Left lung (tissue), 4 donors: ENCODE measurements at regions not wholly inside any gene's neighbourhood (a gene's known extent, or its start where the extent isn't known, plus 50 kb on each side); places are given as distances from the start of the nearest gene placed in this dataset.

Source experiments
- ATAC-seq: fragments of 200-7000 bp; cut with Tn5 transposase; one replicate; pipeline ENCODE4 v1.9.1; 2020; ENCODE audit warnings: moderate library complexity
- DNase-seq, 4 donors: peaks; one replicate each; pipeline ENCODE4 v3.0.0-alpha.2; 2013 to 2020
- H3K27ac ChIP-seq, 2 donors: fragments of 200-600 bp; sonication (generic) in 1 of 2; one replicate each; pipeline versions ENCODE4 v1.5.0 to v1.8.0; 2020 to 2021
- H3K27me3 ChIP-seq, 2 donors: fragments of 200-600 bp; sonication (generic) in 1 of 2; one replicate each; pipeline versions ENCODE4 v1.5.0 to v1.8.0; 2020 to 2021
- H3K36me3 ChIP-seq, 2 donors: fragments of 200-600 bp; sonication (generic) in 1 of 2; one replicate each; pipeline versions ENCODE4 v1.5.0 to v1.8.0; 2020 to 2021
- H3K4me1 ChIP-seq, 2 donors: fragments of 200-600 bp; one replicate each; pipeline ENCODE4 v1.8.0; 2021
- H3K4me3 ChIP-seq, 2 donors: fragments of 200-600 bp; sonication (generic) in 1 of 2; one replicate each; pipeline versions ENCODE4 v1.5.0 to v1.8.0; 2020 to 2021; ENCODE audit warnings: mild to moderate bottlenecking in 1 of 2
- H3K9me3 ChIP-seq, 2 donors: fragments of 200-600 bp; sonication (generic) in 1 of 2; one replicate each; pipeline versions ENCODE4 v1.5.0 to v1.8.0; 2020 to 2021
- intact Hi-C, 2 donors: fragments of 100-400 bp; cut with DNase I; formaldehyde crosslinking; loops; one replicate each; pipeline versions ENCODE4 v1.11.2 to v1.14.2; 2022
- TF ChIP-seq, protein P1 (sequence below), 2 donors: fragments of 200-600 bp; sonication (generic) in 1 of 2; IDR thresholded peaks; one replicate each; pipeline versions ENCODE4 v1.5.0 to v1.8.0; 2021; ENCODE audit warnings: antibody characterized with exemption in 2 of 2
- donor health status: DM: no; HTN: yes; CAD: no.
- donor health status: DM: no; HTN: no; CAD: no.

DNA sequence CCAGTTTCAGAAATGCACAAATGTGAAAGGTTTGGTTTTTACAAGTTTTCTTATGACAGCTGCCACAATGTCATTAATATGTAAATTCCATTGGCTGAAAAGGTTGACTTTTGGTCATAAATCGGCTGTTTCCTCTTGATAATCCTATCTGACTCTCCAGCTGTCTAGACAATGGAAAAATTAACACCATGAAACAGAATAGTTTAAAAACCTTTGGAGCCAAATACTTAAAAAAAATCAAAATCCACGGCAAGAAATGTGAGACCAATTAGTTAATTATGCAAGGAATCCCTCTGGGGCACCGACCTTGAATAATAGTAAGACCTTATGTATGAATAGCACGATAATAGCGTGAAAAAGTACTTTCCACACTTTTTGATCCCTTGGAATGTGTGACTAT is 138.0 kb downstream of the ZNF664 start:
- Histone ChIP-seq H3K9me3 (peaks cover 0 to 1% of the 10 kb centered on the region in 2 donors), H3K4me3 (no peak overlapping the region), H3K27me3 (no peaks in the 10 kb centered on the region), H3K4me1 (no peaks in the 10 kb centered on the region), H3K27ac (no peak overlapping the region), H3K36me3 (no peaks in the 10 kb centered on the region)
- no peak for DNase-seq
- TF ChIP-seq, protein P1, sequence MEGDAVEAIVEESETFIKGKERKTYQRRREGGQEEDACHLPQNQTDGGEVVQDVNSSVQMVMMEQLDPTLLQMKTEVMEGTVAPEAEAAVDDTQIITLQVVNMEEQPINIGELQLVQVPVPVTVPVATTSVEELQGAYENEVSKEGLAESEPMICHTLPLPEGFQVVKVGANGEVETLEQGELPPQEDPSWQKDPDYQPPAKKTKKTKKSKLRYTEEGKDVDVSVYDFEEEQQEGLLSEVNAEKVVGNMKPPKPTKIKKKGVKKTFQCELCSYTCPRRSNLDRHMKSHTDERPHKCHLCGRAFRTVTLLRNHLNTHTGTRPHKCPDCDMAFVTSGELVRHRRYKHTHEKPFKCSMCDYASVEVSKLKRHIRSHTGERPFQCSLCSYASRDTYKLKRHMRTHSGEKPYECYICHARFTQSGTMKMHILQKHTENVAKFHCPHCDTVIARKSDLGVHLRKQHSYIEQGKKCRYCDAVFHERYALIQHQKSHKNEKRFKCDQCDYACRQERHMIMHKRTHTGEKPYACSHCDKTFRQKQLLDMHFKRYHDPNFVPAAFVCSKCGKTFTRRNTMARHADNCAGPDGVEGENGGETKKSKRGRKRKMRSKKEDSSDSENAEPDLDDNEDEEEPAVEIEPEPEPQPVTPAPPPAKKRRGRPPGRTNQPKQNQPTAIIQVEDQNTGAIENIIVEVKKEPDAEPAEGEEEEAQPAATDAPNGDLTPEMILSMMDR (IDR thresholded peaks at IDR 0.05): no peak
- intact Hi-C loops: no loop called here
- no peak for ATAC-seq

DNA sequence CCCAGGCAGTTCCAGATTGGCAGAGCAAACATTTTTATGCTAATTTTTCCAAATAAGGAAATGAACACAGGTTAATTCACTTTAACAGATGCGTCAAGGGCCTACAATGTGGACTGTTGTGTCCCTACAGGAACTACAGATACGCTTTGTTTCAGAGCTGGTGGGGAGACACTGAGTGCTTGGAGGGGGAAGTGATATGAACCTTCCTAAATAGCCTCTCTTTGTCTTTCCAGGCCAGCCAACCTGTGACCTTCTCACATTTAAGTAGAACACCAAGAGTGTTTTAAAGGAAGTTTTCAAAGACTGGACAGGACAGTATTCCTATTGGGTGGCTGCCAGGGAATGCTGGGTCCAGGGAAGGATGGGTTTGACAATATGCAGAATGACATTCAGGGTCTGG is 141.3 kb downstream of the ZNF664 start:
- no peaks in the 10 kb centered on the region for H3K27me3 ChIP-seq
- intact Hi-C loops: no loop called here
- no peak for ATAC-seq

DNA sequence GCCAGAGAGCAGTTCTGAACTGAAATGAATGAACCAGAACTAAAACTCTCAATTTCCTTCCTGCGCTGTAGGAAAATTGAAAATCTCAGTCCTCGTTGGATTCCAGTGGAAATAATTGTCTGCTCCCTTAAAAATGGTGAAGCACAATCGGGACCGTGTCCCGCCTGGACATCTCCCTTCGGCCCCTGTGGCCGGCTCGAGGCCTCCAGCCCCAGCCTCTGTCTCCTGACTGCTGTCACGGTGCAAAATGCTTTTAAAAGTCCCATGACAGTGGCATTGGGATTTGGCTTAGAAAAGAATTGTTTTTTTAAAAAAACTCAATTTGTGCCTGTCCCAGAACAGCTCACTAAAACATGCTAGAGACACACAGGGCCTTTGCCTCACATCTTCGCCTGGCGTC is 142.5 kb downstream of the ZNF664 start:
- no peaks in the 10 kb centered on the region for H3K27me3 ChIP-seq
- ATAC-seq (no peak), DNase-seq (no peak)
- no peaks in the 10 kb centered on the region for H3K4me1 ChIP-seq
- H3K9me3 ChIP-seq: no peaks in the 10 kb centered on the region
- H3K36me3 ChIP-seq: no peaks in the 10 kb centered on the region
- intact Hi-C loops: no loop called here
- no peak overlapping the region for H3K4me3 ChIP-seq
- TF ChIP-seq, protein P1 (IDR thresholded peaks at IDR 0.05): no peak
- H3K27ac ChIP-seq: no peak overlapping the region

More for the DNA sequence above, 141.3 kb downstream of the ZNF664 start:
- no peaks in the 10 kb centered on the region for H3K36me3 ChIP-seq
- TF ChIP-seq, protein P1 (IDR thresholded peaks at IDR 0.05): no peak
- H3K4me3 ChIP-seq: no peak overlapping the region
- H3K4me1 ChIP-seq: no peaks in the 10 kb centered on the region
- no peaks in the 10 kb centered on the region for H3K9me3 ChIP-seq
- no peak for DNase-seq
- no peak overlapping the region for H3K27ac ChIP-seq

DNA sequence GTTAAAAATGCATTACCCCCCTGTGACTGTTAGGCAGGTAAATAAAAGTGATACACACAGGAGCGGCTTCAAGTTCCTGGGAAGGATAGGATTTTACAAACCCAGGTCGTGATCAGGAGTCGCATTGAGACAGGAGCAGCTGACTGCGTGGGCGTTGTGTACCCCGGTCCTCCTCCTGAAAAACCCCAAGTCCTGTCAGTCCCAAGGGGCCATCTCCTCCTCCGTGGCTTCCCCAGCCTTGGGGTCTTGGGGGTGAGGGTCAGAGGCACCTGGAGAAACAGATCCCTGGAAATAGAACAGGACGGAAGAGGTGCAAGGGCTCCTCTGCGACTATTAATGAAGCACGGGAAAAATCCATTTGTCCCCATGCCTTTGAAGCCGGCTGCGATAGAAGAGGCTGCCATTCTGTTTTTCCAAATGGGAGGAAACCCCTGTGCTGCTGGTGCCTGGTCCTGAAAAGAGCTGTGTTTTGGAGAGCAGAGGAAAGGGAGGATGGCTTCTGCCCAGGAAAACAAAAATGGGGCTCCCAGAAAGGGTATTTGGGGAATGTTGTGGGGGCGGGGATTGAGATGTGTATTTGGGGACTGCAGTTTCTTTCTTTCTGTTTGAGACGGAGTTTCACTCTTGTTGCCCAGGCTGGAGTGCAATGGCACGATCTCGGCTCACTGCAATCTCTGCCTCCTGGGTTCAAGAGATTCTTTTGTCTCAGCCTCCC is 143.1 kb downstream of the ZNF664 start:
- intact Hi-C loops: no loop called here
- no peak for DNase-seq
- H3K27me3 ChIP-seq: no peaks in the 10 kb centered on the region
- no peaks in the 10 kb centered on the region for H3K36me3 ChIP-seq
- no peak overlapping the region for H3K27ac ChIP-seq
- no peaks in the 10 kb centered on the region for H3K9me3 ChIP-seq
- no peaks in the 10 kb centered on the region for H3K4me1 ChIP-seq
- H3K4me3 ChIP-seq: no peak overlapping the region
- no peak for ATAC-seq
- TF ChIP-seq, protein P1 (IDR thresholded peaks at IDR 0.05): no peak

DNA sequence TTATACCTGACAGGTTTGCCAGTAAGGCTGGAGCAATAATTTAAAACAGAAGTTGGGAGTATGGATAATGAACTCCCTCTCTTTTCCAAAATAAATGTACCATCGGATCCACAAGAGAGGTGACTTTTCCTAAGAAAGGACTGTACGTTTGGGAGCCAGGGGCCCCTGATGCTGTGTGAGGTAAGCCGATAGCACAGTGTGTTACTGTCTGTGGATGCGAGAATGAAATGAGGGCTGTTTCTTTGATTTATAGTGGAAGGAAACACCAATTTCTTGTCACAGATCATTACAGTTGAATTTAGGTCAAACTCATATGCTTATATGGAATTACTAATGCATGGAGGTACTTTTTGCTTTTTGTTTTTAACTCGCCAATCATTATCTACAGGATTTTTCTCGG is 147.7 kb downstream of the ZNF664 start:
- TF ChIP-seq, protein P1 (IDR thresholded peaks at IDR 0.05): no peak
- intact Hi-C loops: no loop called here
- H3K9me3 ChIP-seq: no peaks in the 10 kb centered on the region
- H3K4me3 ChIP-seq: no peak overlapping the region
- no peaks in the 10 kb centered on the region for H3K4me1 ChIP-seq
- no peak overlapping the region for H3K27ac ChIP-seq
- no peaks in the 10 kb centered on the region for H3K36me3 ChIP-seq
- H3K27me3 ChIP-seq: no peaks in the 10 kb centered on the region
- ATAC-seq: no peak
- no peak for DNase-seq
